ENCODE measurements at regions not wholly inside any gene's neighbourhood (a gene's known extent, or its start where the extent isn't known, plus 50 kb on each side); places are given as distances from the start of the nearest gene placed in this dataset.

GRCh38 chrX:80098038-80098437, 83.5 kb downstream of the TBX22 start:
- Mint-ChIP-seq H3K27me3 (no peaks in the 10 kb centered on the region), H3K27ac (no peak overlapping the region), H3K4me3 (no peak overlapping the region), H3K9me3 (no peaks in the 10 kb centered on the region), H3K4me1 (ENCODE audit: low read depth) (no peaks in the 10 kb centered on the region), H3K36me3 (ENCODE audit: low read depth) (no peaks in the 10 kb centered on the region)

GRCh38 chrX:80120335-80120734, 105.8 kb downstream of the TBX22 start:
- Mint-ChIP-seq H3K4me1 (ENCODE audit: low read depth) (no peaks in the 10 kb centered on the region), H3K27ac (no peak overlapping the region), H3K36me3 (ENCODE audit: low read depth) (no peaks in the 10 kb centered on the region), H3K9me3 (no peaks in the 10 kb centered on the region), H3K4me3 (no peak overlapping the region), H3K27me3 (no peaks in the 10 kb centered on the region)

GRCh38 chrX:80138938-80139337, 124.4 kb downstream of the TBX22 start:
- no peaks in the 10 kb centered on the region for H3K4me1 Mint-ChIP-seq (ENCODE audit: low read depth)
- no peaks in the 10 kb centered on the region for H3K9me3 Mint-ChIP-seq
- H3K4me3 Mint-ChIP-seq, result no peak overlapping the region
- H3K27me3 Mint-ChIP-seq, result no peaks in the 10 kb centered on the region
- no peak overlapping the region for H3K27ac Mint-ChIP-seq
- H3K36me3 Mint-ChIP-seq (ENCODE audit: low read depth), result no peaks in the 10 kb centered on the region

GRCh38 chrX:80139564-80139963, 125.0 kb downstream of the TBX22 start:
- no peaks in the 10 kb centered on the region for H3K36me3 Mint-ChIP-seq (ENCODE audit: low read depth)
- no peak overlapping the region for H3K4me3 Mint-ChIP-seq
- H3K27ac Mint-ChIP-seq, result no peak overlapping the region
- no peaks in the 10 kb centered on the region for H3K4me1 Mint-ChIP-seq (ENCODE audit: low read depth)
- H3K27me3 Mint-ChIP-seq, result no peaks in the 10 kb centered on the region
- no peaks in the 10 kb centered on the region for H3K9me3 Mint-ChIP-seq

GRCh38 chrX:80170581-80170980, 156.0 kb downstream of the TBX22 start:
- no peaks in the 10 kb centered on the region for H3K27me3 Mint-ChIP-seq
- H3K27ac Mint-ChIP-seq, result no peak overlapping the region
- H3K36me3 Mint-ChIP-seq (ENCODE audit: low read depth), result no peaks in the 10 kb centered on the region
- no peaks in the 10 kb centered on the region for H3K9me3 Mint-ChIP-seq
- H3K4me1 Mint-ChIP-seq (ENCODE audit: low read depth), result no peaks in the 10 kb centered on the region
- H3K4me3 Mint-ChIP-seq, result no peak overlapping the region

- no peaks in the 10 kb centered on the region for H3K4me1 Mint-ChIP-seq (ENCODE audit: low read depth)
- H3K36me3 Mint-ChIP-seq (ENCODE audit: low read depth), result no peaks in the 10 kb centered on the region
- no peak overlapping the region for H3K4me3 Mint-ChIP-seq
- no peaks in the 10 kb centered on the region for H3K9me3 Mint-ChIP-seq
- no peak overlapping the region for H3K27ac Mint-ChIP-seq
- H3K27me3 Mint-ChIP-seq, result no peaks in the 10 kb centered on the region
These were observed 158.7 kb downstream of the TBX22 start for GRCh38 chrX:80173261-80173660.

- Mint-ChIP-seq H3K4me1 (ENCODE audit: low read depth) (no peaks in the 10 kb centered on the region), H3K9me3 (no peaks in the 10 kb centered on the region), H3K27ac (no peak overlapping the region), H3K4me3 (no peak overlapping the region), H3K27me3 (no peaks in the 10 kb centered on the region), H3K36me3 (ENCODE audit: low read depth) (no peaks in the 10 kb centered on the region)
These were observed 160.5 kb downstream of the TBX22 start for GRCh38 chrX:80174925-80175574.

- no peaks in the 10 kb centered on the region for H3K27me3 Mint-ChIP-seq
- H3K27ac Mint-ChIP-seq, result no peak overlapping the region
- H3K36me3 Mint-ChIP-seq (ENCODE audit: low read depth), result no peaks in the 10 kb centered on the region
- no peak overlapping the region for H3K4me3 Mint-ChIP-seq
- H3K4me1 Mint-ChIP-seq (ENCODE audit: low read depth), result no peaks in the 10 kb centered on the region
- H3K9me3 Mint-ChIP-seq, result no peaks in the 10 kb centered on the region
These were observed 166.5 kb downstream of the TBX22 start for GRCh38 chrX:80181079-80181478.

- Mint-ChIP-seq H3K9me3 (no peaks in the 10 kb centered on the region), H3K4me3 (no peak overlapping the region), H3K27ac (no peak overlapping the region), H3K27me3 (no peaks in the 10 kb centered on the region), H3K36me3 (ENCODE audit: low read depth) (no peaks in the 10 kb centered on the region), H3K4me1 (ENCODE audit: low read depth) (no peaks in the 10 kb centered on the region)
These were observed 170.3 kb downstream of the TBX22 start for GRCh38 chrX:80184854-80185253.

- Mint-ChIP-seq H3K36me3 (ENCODE audit: low read depth) (no peaks in the 10 kb centered on the region), H3K27me3 (no peaks in the 10 kb centered on the region), H3K27ac (no peak overlapping the region), H3K4me1 (ENCODE audit: low read depth) (no peaks in the 10 kb centered on the region), H3K4me3 (no peak overlapping the region), H3K9me3 (no peaks in the 10 kb centered on the region)
These were observed 192.1 kb downstream of the TBX22 start for GRCh38 chrX:80206647-80207046.

- Mint-ChIP-seq H3K9me3 (no peaks in the 10 kb centered on the region), H3K36me3 (ENCODE audit: low read depth) (no peaks in the 10 kb centered on the region), H3K4me1 (ENCODE audit: low read depth) (no peaks in the 10 kb centered on the region)
These were observed 192.8 kb downstream of the TBX22 start for GRCh38 chrX:80207327-80207726.

GRCh38 chrX:80216086-80216485, 201.5 kb downstream of the TBX22 start:
- H3K36me3 Mint-ChIP-seq (ENCODE audit: low read depth), result no peaks in the 10 kb centered on the region
- no peaks in the 10 kb centered on the region for H3K27me3 Mint-ChIP-seq
- no peak overlapping the region for H3K4me3 Mint-ChIP-seq
- no peaks in the 10 kb centered on the region for H3K4me1 Mint-ChIP-seq (ENCODE audit: low read depth)
- H3K9me3 Mint-ChIP-seq, result no peaks in the 10 kb centered on the region
- H3K27ac Mint-ChIP-seq, result no peak overlapping the region

More at GRCh38 chrX:80207327-80207726, 192.8 kb downstream of the TBX22 start:
- Mint-ChIP-seq H3K4me3 (no peak overlapping the region), H3K27me3 (no peaks in the 10 kb centered on the region), H3K27ac (no peak overlapping the region)

- H3K36me3 Mint-ChIP-seq (ENCODE audit: low read depth), result no peaks in the 10 kb centered on the region
- H3K27me3 Mint-ChIP-seq, result no peaks in the 10 kb centered on the region
- no peaks in the 10 kb centered on the region for H3K9me3 Mint-ChIP-seq
- H3K4me3 Mint-ChIP-seq, result no peak overlapping the region
- no peaks in the 10 kb centered on the region for H3K4me1 Mint-ChIP-seq (ENCODE audit: low read depth)
- no peak overlapping the region for H3K27ac Mint-ChIP-seq
These were observed 196.2 kb upstream of the TENT5D start for GRCh38 chrX:80223982-80224579.

- Mint-ChIP-seq H3K27ac (no peak overlapping the region), H3K27me3 (no peaks in the 10 kb centered on the region), H3K4me1 (ENCODE audit: low read depth) (no peaks in the 10 kb centered on the region), H3K4me3 (no peak overlapping the region), H3K36me3 (ENCODE audit: low read depth) (no peaks in the 10 kb centered on the region), H3K9me3 (peaks cover 4% of the 10 kb centered on the region)
These were observed 190.6 kb upstream of the TENT5D start for GRCh38 chrX:80229626-80230025.

GRCh38 chrX:80237072-80237471, 183.2 kb upstream of the TENT5D start:
- Mint-ChIP-seq H3K27ac (no peak overlapping the region), H3K9me3 (no peaks in the 10 kb centered on the region), H3K4me1 (ENCODE audit: low read depth) (no peaks in the 10 kb centered on the region), H3K4me3 (no peak overlapping the region), H3K27me3 (no peaks in the 10 kb centered on the region), H3K36me3 (ENCODE audit: low read depth) (no peaks in the 10 kb centered on the region)

GRCh38 chrX:80246271-80246670, 174.0 kb upstream of the TENT5D start:
- H3K9me3 Mint-ChIP-seq, result no peaks in the 10 kb centered on the region
- H3K36me3 Mint-ChIP-seq (ENCODE audit: low read depth), result no peaks in the 10 kb centered on the region
- H3K4me3 Mint-ChIP-seq, result no peak overlapping the region
- H3K27ac Mint-ChIP-seq, result no peak overlapping the region
- H3K27me3 Mint-ChIP-seq, result no peaks in the 10 kb centered on the region
- H3K4me1 Mint-ChIP-seq (ENCODE audit: low read depth), result no peaks in the 10 kb centered on the region
